Gastroesophageal sphincter (tissue), 3 donors: ENCODE measurements at regions not wholly inside any gene's neighbourhood (a gene's known extent, or its start where the extent isn't known, plus 50 kb on each side); places are given as distances from the start of the nearest gene placed in this dataset.

ENCODE experiments used
- POLR2A ChIP-seq, 2 donors: fragments of 450-650 bp; IDR thresholded peaks; one replicate each; pipeline ENCODE4 v1.6.1; 2017; ENCODE audit warnings: antibody characterized with exemption in 2 of 2, mild to moderate bottlenecking in 2 of 2, moderate library complexity in 1 of 2
- POLR2AphosphoS5 ChIP-seq: sonication (generic); formaldehyde crosslinking; IDR thresholded peaks from one replicate; pipeline ENCODE4 v1.6.1; 2017; ENCODE audit warnings: antibody characterized with exemption
- TF ChIP-seq, protein P1 (sequence below), 4 experiments: fragments of 200-600 bp in 2 of 4; fragments of 450-650 bp in 2 of 4; sonication (generic) in 1 of 4; IDR thresholded peaks; one replicate each; pipeline ENCODE4 v1.5.1; 2017 to 2019; ENCODE audit warnings: antibody characterized with exemption in 4 of 4, mild to moderate bottlenecking in 2 of 4, moderate library complexity in 2 of 4

DNA sequence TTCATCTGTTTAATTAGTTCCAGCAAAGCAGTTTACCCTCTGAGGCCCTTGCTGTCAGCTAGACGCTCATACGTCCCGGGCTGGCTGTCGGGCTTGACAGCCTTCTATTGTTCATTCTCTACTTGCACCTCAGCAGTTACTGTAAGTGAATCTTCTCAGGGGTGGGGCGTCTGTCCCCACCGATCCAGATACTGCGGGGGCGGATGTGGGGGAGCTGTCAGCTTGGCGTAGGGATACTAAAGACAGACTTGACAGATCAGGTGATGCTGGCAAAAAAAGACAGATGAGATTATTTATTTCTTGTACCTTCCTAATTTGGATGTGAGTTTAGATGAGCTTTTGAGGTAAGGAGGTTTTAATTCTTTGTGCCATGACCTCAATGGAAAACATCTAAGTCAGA lies 315.3 kb downstream of the NR2F2 start:
- TF ChIP-seq, protein P1, sequence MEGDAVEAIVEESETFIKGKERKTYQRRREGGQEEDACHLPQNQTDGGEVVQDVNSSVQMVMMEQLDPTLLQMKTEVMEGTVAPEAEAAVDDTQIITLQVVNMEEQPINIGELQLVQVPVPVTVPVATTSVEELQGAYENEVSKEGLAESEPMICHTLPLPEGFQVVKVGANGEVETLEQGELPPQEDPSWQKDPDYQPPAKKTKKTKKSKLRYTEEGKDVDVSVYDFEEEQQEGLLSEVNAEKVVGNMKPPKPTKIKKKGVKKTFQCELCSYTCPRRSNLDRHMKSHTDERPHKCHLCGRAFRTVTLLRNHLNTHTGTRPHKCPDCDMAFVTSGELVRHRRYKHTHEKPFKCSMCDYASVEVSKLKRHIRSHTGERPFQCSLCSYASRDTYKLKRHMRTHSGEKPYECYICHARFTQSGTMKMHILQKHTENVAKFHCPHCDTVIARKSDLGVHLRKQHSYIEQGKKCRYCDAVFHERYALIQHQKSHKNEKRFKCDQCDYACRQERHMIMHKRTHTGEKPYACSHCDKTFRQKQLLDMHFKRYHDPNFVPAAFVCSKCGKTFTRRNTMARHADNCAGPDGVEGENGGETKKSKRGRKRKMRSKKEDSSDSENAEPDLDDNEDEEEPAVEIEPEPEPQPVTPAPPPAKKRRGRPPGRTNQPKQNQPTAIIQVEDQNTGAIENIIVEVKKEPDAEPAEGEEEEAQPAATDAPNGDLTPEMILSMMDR (IDR thresholded peaks at IDR 0.05), result no peak
- TF ChIP-seq POLR2AphosphoS5, result no peak
- TF ChIP-seq POLR2A (IDR thresholded peaks at IDR 0.05), result no peak
